ENCODE measurements at regions not wholly inside any gene's neighbourhood (a gene's known extent, or its start where the extent isn't known, plus 50 kb on each side); places are given as distances from the start of the nearest gene placed in this dataset.

GRCh38 chr2:36058953-36059352, 296.6 kb upstream of the CRIM1 start:
- Histone ChIP-seq H3K4me1 (ENCODE audit: control insufficient read depth in 3 of 3, insufficient read depth in 2 of 3, low read depth in 1 of 3, low read length in 2 of 3) (peaks cover 0 to 13% (median 1%) of the 10 kb centered on the region in 3 donors), H3K27ac (ENCODE audit: low read depth in 1 of 3, low read length in 2 of 3) (no peak overlapping the region), H3K9me3 (ENCODE audit: control insufficient read depth in 2 of 2, insufficient read depth in 1 of 2, low read depth in 1 of 2, low read length in 1 of 2) (no peaks in the 10 kb centered on the region), H3K36me3 (ENCODE audit: control insufficient read depth in 3 of 3, insufficient read depth in 2 of 3, low read depth in 1 of 3, low read length in 3 of 3) (no peaks in the 10 kb centered on the region), H3K4me3 (ENCODE audit: low read depth in 1 of 3, low read length in 3 of 3) (no peak overlapping the region), H3K27me3 (ENCODE audit: control insufficient read depth in 3 of 3, insufficient read depth in 3 of 3, low read length in 3 of 3) (no peaks in the 10 kb centered on the region)
- 52 to 78% (median 54%) methylated on average over 2 of the region's 2 CpGs for WGBS, 3 donors
- FAIRE-seq, result no peak
- no peak for DNase-seq

- H3K36me3 ChIP-seq (ENCODE audit: control insufficient read depth in 3 of 3, insufficient read depth in 2 of 3, low read depth in 1 of 3, low read length in 3 of 3), result no peaks in the 10 kb centered on the region
- H3K27ac ChIP-seq (ENCODE audit: low read depth in 1 of 3, low read length in 2 of 3), result no peak overlapping the region
- no peaks in the 10 kb centered on the region for H3K27me3 ChIP-seq (ENCODE audit: control insufficient read depth in 3 of 3, insufficient read depth in 3 of 3, low read length in 3 of 3)
- H3K4me3 ChIP-seq (ENCODE audit: low read depth in 1 of 3, low read length in 3 of 3), result no peak overlapping the region
- DNase-seq (peak in 1 of 2 donors; percentile 13), FAIRE-seq (no peak)
- peaks cover 0 to 13% (median 1%) of the 10 kb centered on the region in 3 donors for H3K4me1 ChIP-seq (ENCODE audit: control insufficient read depth in 3 of 3, insufficient read depth in 2 of 3, low read depth in 1 of 3, low read length in 2 of 3)
- 42 to 62% (median 49%) methylated on average over 3 of the region's 3 CpGs for WGBS, 3 donors
- no peaks in the 10 kb centered on the region for H3K9me3 ChIP-seq (ENCODE audit: control insufficient read depth in 2 of 2, insufficient read depth in 1 of 2, low read depth in 1 of 2, low read length in 1 of 2)
Measured at GRCh38 chr2:36058076-36058475, 297.5 kb upstream of the CRIM1 start.

- Histone ChIP-seq H3K9me3 (ENCODE audit: control insufficient read depth in 2 of 2, insufficient read depth in 1 of 2, low read depth in 1 of 2, low read length in 1 of 2) (no peaks in the 10 kb centered on the region), H3K36me3 (ENCODE audit: control insufficient read depth in 3 of 3, insufficient read depth in 2 of 3, low read depth in 1 of 3, low read length in 3 of 3) (no peaks in the 10 kb centered on the region), H3K27ac (ENCODE audit: low read depth in 1 of 3, low read length in 2 of 3) (no peak overlapping the region), H3K4me3 (ENCODE audit: low read depth in 1 of 3, low read length in 3 of 3) (no peak overlapping the region), H3K27me3 (ENCODE audit: control insufficient read depth in 3 of 3, insufficient read depth in 3 of 3, low read length in 3 of 3) (no peaks in the 10 kb centered on the region), H3K4me1 (ENCODE audit: control insufficient read depth in 3 of 3, insufficient read depth in 2 of 3, low read depth in 1 of 3, low read length in 2 of 3) (no peaks in the 10 kb centered on the region)
- DNase-seq (peak in 1 of 2 donors; percentile 25), FAIRE-seq (no peak)
- 23 to 56% (median 54%) methylated on average over 1 of the region's 1 CpG for WGBS, 3 donors
Measured at GRCh38 chr2:36052819-36053218, 302.8 kb upstream of the CRIM1 start.

- no peaks in the 10 kb centered on the region for H3K36me3 ChIP-seq (ENCODE audit: control insufficient read depth in 3 of 3, insufficient read depth in 2 of 3, low read depth in 1 of 3, low read length in 3 of 3)
- DNase-seq (peak; percentile 20 to 62), FAIRE-seq (no peak)
- H3K4me3 ChIP-seq (ENCODE audit: low read depth in 1 of 3, low read length in 3 of 3), result no peak overlapping the region
- no peaks in the 10 kb centered on the region for H3K9me3 ChIP-seq (ENCODE audit: control insufficient read depth in 2 of 2, insufficient read depth in 1 of 2, low read depth in 1 of 2, low read length in 1 of 2)
- H3K4me1 ChIP-seq (ENCODE audit: control insufficient read depth in 3 of 3, insufficient read depth in 2 of 3, low read depth in 1 of 3, low read length in 2 of 3), result peaks cover 0 to 7% (median 0%) of the 10 kb centered on the region in 3 donors
- no peaks in the 10 kb centered on the region for H3K27me3 ChIP-seq (ENCODE audit: control insufficient read depth in 3 of 3, insufficient read depth in 3 of 3, low read length in 3 of 3)
- WGBS, 3 donors, result 24 to 70% (median 28%) methylated on average over 4 of the region's 4 CpGs
- no peak overlapping the region for H3K27ac ChIP-seq (ENCODE audit: low read depth in 1 of 3, low read length in 2 of 3)
Measured at GRCh38 chr2:36044411-36044810, 311.2 kb upstream of the CRIM1 start.

- DNase-seq (no peak), FAIRE-seq (peak; percentile 26)
- 78 to 83% (median 79%) methylated on average over 3 of the region's 3 CpGs for WGBS, 3 donors
- Histone ChIP-seq H3K9me3 (ENCODE audit: control insufficient read depth in 2 of 2, insufficient read depth in 1 of 2, low read depth in 1 of 2, low read length in 1 of 2) (no peaks in the 10 kb centered on the region), H3K4me1 (ENCODE audit: control insufficient read depth in 3 of 3, insufficient read depth in 2 of 3, low read depth in 1 of 3, low read length in 2 of 3) (no peaks in the 10 kb centered on the region), H3K4me3 (ENCODE audit: low read depth in 1 of 3, low read length in 3 of 3) (no peak overlapping the region), H3K27ac (ENCODE audit: low read depth in 1 of 3, low read length in 2 of 3) (no peak overlapping the region), H3K27me3 (ENCODE audit: control insufficient read depth in 3 of 3, insufficient read depth in 3 of 3, low read length in 3 of 3) (no peaks in the 10 kb centered on the region), H3K36me3 (ENCODE audit: control insufficient read depth in 3 of 3, insufficient read depth in 2 of 3, low read depth in 1 of 3, low read length in 3 of 3) (no peaks in the 10 kb centered on the region)
Measured at GRCh38 chr2:36035137-36035536, 320.4 kb upstream of the CRIM1 start.

GRCh38 chr2:36032046-36032445, 323.5 kb upstream of the CRIM1 start:
- Histone ChIP-seq H3K27ac (ENCODE audit: low read depth in 1 of 3, low read length in 2 of 3) (no peak overlapping the region), H3K4me3 (ENCODE audit: low read depth in 1 of 3, low read length in 3 of 3) (no peak overlapping the region), H3K9me3 (ENCODE audit: control insufficient read depth in 2 of 2, insufficient read depth in 1 of 2, low read depth in 1 of 2, low read length in 1 of 2) (no peaks in the 10 kb centered on the region), H3K36me3 (ENCODE audit: control insufficient read depth in 3 of 3, insufficient read depth in 2 of 3, low read depth in 1 of 3, low read length in 3 of 3) (no peaks in the 10 kb centered on the region), H3K4me1 (ENCODE audit: control insufficient read depth in 3 of 3, insufficient read depth in 2 of 3, low read depth in 1 of 3, low read length in 2 of 3) (no peaks in the 10 kb centered on the region), H3K27me3 (ENCODE audit: control insufficient read depth in 3 of 3, insufficient read depth in 3 of 3, low read length in 3 of 3) (no peaks in the 10 kb centered on the region)
- 65 to 72% (median 70%) methylated on average over 3 of the region's 3 CpGs for WGBS, 3 donors
- DNase-seq (no peak), FAIRE-seq (no peak)

- Histone ChIP-seq H3K27me3 (ENCODE audit: control insufficient read depth in 3 of 3, insufficient read depth in 3 of 3, low read length in 3 of 3) (no peaks in the 10 kb centered on the region), H3K4me3 (ENCODE audit: low read depth in 1 of 3, low read length in 3 of 3) (no peak overlapping the region), H3K9me3 (ENCODE audit: control insufficient read depth in 2 of 2, insufficient read depth in 1 of 2, low read depth in 1 of 2, low read length in 1 of 2) (no peaks in the 10 kb centered on the region), H3K4me1 (ENCODE audit: control insufficient read depth in 3 of 3, insufficient read depth in 2 of 3, low read depth in 1 of 3, low read length in 2 of 3) (no peaks in the 10 kb centered on the region), H3K36me3 (ENCODE audit: control insufficient read depth in 3 of 3, insufficient read depth in 2 of 3, low read depth in 1 of 3, low read length in 3 of 3) (no peaks in the 10 kb centered on the region), H3K27ac (ENCODE audit: low read depth in 1 of 3, low read length in 2 of 3) (no peak overlapping the region)
- FAIRE-seq, result no peak
- 0 to 18% (median 0%) methylated on average over 1 of the region's 1 CpG for WGBS, 3 donors
- no peak for DNase-seq
Measured at GRCh38 chr2:36031471-36031870, 324.1 kb upstream of the CRIM1 start.

- Histone ChIP-seq H3K27ac (ENCODE audit: low read depth in 1 of 3, low read length in 2 of 3) (no peak overlapping the region), H3K9me3 (ENCODE audit: control insufficient read depth in 2 of 2, insufficient read depth in 1 of 2, low read depth in 1 of 2, low read length in 1 of 2) (no peaks in the 10 kb centered on the region), H3K4me1 (ENCODE audit: control insufficient read depth in 3 of 3, insufficient read depth in 2 of 3, low read depth in 1 of 3, low read length in 2 of 3) (no peaks in the 10 kb centered on the region), H3K4me3 (ENCODE audit: low read depth in 1 of 3, low read length in 3 of 3) (no peak overlapping the region), H3K36me3 (ENCODE audit: control insufficient read depth in 3 of 3, insufficient read depth in 2 of 3, low read depth in 1 of 3, low read length in 3 of 3) (no peaks in the 10 kb centered on the region), H3K27me3 (ENCODE audit: control insufficient read depth in 3 of 3, insufficient read depth in 3 of 3, low read length in 3 of 3) (no peaks in the 10 kb centered on the region)
- WGBS, 3 donors, result 47 to 55% (median 49%) methylated on average over 2 of the region's 2 CpGs
- DNase-seq (no peak), FAIRE-seq (no peak)
Measured at GRCh38 chr2:36027616-36028015, 328.0 kb upstream of the CRIM1 start.

- no peaks in the 10 kb centered on the region for H3K36me3 ChIP-seq (ENCODE audit: control insufficient read depth in 3 of 3, insufficient read depth in 2 of 3, low read depth in 1 of 3, low read length in 3 of 3)
- FAIRE-seq, result no peak
- peaks cover 0 to 3% of the 10 kb centered on the region in 2 donors for H3K9me3 ChIP-seq (ENCODE audit: control insufficient read depth in 2 of 2, insufficient read depth in 1 of 2, low read depth in 1 of 2, low read length in 1 of 2)
- no peak for DNase-seq
- H3K4me1 ChIP-seq (ENCODE audit: control insufficient read depth in 3 of 3, insufficient read depth in 2 of 3, low read depth in 1 of 3, low read length in 2 of 3), result no peaks in the 10 kb centered on the region
- no peak overlapping the region for H3K4me3 ChIP-seq (ENCODE audit: low read depth in 1 of 3, low read length in 3 of 3)
- no peaks in the 10 kb centered on the region for H3K27me3 ChIP-seq (ENCODE audit: control insufficient read depth in 3 of 3, insufficient read depth in 3 of 3, low read length in 3 of 3)
- H3K27ac ChIP-seq (ENCODE audit: low read depth in 1 of 3, low read length in 2 of 3), result no peak overlapping the region
- 53 to 57% (median 56%) methylated on average over 1 of the region's 1 CpG for WGBS, 3 donors
Measured at GRCh38 chr2:36013064-36013463, 342.5 kb upstream of the CRIM1 start.

All from small intestine (tissue), 7 donors.